T-cell (primary cell): ENCODE measurements at regions not wholly inside any gene's neighbourhood (a gene's known extent, or its start where the extent isn't known, plus 50 kb on each side); places are given as distances from the start of the nearest gene placed in this dataset.

Experiments
- ATAC-seq, 4 experiments: fragments of 200-7000 bp in 3 of 4; fragments of 150-1000 bp in 1 of 4; cut with Tn5 transposase; replicated peaks in 1 of 4; 1 replicate in 3 of 4; 2 replicates in 1 of 4; pipeline ENCODE4 v1.10.0; 2021; ENCODE audit warnings: moderate library complexity in 3 of 4, mild to moderate bottlenecking in 2 of 4, moderate number of reproducible peaks in 1 of 4
- CTCF ChIA-PET, 2 donors: fragments of 300-600 bp; sonication (Branson Sonifier 250); formaldehyde crosslinking; loops; one replicate each; lab custom pipeline; 2022; ENCODE audit warnings: antibody characterized with exemption in 2 of 2; lab: Charles Lee
- POLR2A ChIA-PET, 2 donors: fragments of 300-600 bp; sonication (Branson Sonifier 250); formaldehyde crosslinking; loops; one replicate each; lab custom pipeline; 2022; ENCODE audit warnings: antibody characterized with exemption in 2 of 2; lab: Charles Lee
- DNase-seq, 35 experiments: peaks; one replicate each; pipeline versions ENCODE4 v3.0.0 to v3.0.0-alpha.2; 2013 to 2023
- H3K27ac ChIP-seq: one replicate; pipeline ENCODE4 v1.5.1; 2013; ENCODE audit warnings: low read length
- H3K27me3 ChIP-seq, 2 experiments: replicated peaks in 1 of 2; 1 replicate in 1 of 2; 2 replicates in 1 of 2; pipeline versions ENCODE4 v1.6.1 to v1.7.0; 2013; ENCODE audit warnings: low read length in 1 of 2, mixed read lengths in 1 of 2; ENCODE audit not compliant: control insufficient read depth in 2 of 2, insufficient read depth in 2 of 2; ENCODE audit errors: extremely low read depth in 1 of 2
- H3K36me3 ChIP-seq, 2 donors: 1 replicate in 1 of 2; 2 replicates in 1 of 2; pipeline versions ENCODE4 v1.6.1 to v1.7.0; 2013; ENCODE audit warnings: low read length in 1 of 2; ENCODE audit not compliant: control insufficient read depth in 2 of 2, insufficient read depth in 1 of 2; ENCODE audit errors: extremely low read depth in 1 of 2
- H3K4me1 ChIP-seq, 2 experiments: 1 replicate in 1 of 2; 2 replicates in 1 of 2; pipeline versions ENCODE4 v1.6.1 to v1.7.0; 2013; ENCODE audit warnings: low read length in 2 of 2, mixed read lengths in 1 of 2; ENCODE audit not compliant: insufficient read depth in 2 of 2, control insufficient read depth in 1 of 2; ENCODE audit errors: extremely low read depth in 1 of 2
- H3K4me3 ChIP-seq, 2 donors: 1 replicate in 1 of 2; 2 replicates in 1 of 2; pipeline versions ENCODE4 v1.5.1 to v1.7.0; 2013; ENCODE audit warnings: mild to moderate bottlenecking in 2 of 2, low read length in 1 of 2, moderate library complexity in 1 of 2; ENCODE audit not compliant: control insufficient read depth in 1 of 2; ENCODE audit errors: extremely low read depth in 1 of 2
- H3K9me3 ChIP-seq: 2 replicates; pipeline ENCODE4 v1.7.0; 2013
- H3K27ac Mint-ChIP-seq, 2 donors: one replicate each; pipeline ENCODE4 v1.8.0; 2020 to 2021; ENCODE audit warnings: mild to moderate bottlenecking in 2 of 2, mixed read lengths in 2 of 2
- H3K27me3 Mint-ChIP-seq, 2 donors: one replicate each; pipeline ENCODE4 v1.8.0; 2021 to 2022; ENCODE audit warnings: mixed read lengths in 2 of 2
- H3K36me3 Mint-ChIP-seq: one replicate; pipeline ENCODE4 v1.8.0; 2021; ENCODE audit warnings: mixed read lengths
- H3K4me1 Mint-ChIP-seq, 3 donors: one replicate each; pipeline ENCODE4 v1.8.0; 2020 to 2022; ENCODE audit warnings: mixed read lengths in 3 of 3, mild to moderate bottlenecking in 1 of 3
- H3K4me3 Mint-ChIP-seq, 3 donors: one replicate each; pipeline ENCODE4 v1.8.0; 2020 to 2022; ENCODE audit warnings: mild to moderate bottlenecking in 3 of 3, mixed read lengths in 3 of 3, moderate library complexity in 3 of 3
- H3K9me3 Mint-ChIP-seq, 3 donors: one replicate each; pipeline ENCODE4 v1.8.0; 2020 to 2022; ENCODE audit warnings: mixed read lengths in 3 of 3
- WGBS: methylation state at CpG from one replicate; pipeline ENCODE4 v1.1.5; 2013; ENCODE audit warnings: missing lambda C conversion rate; ENCODE audit not compliant: insufficient coverage; 5-methylcytosine and 5-hydroxymethylcytosine counted together

- WGBS: 77% methylated on average over 2 of the region's 4 CpGs
- peaks cover 0 to 8% of the 10 kb centered on the region in 2 experiments for H3K27me3 ChIP-seq
- Mint-ChIP-seq H3K4me3 (no peak overlapping the region), H3K9me3 (no peaks in the 10 kb centered on the region), H3K4me1 (no peaks in the 10 kb centered on the region), H3K27me3 (peaks cover 19 to 46% of the 10 kb centered on the region in 2 donors), H3K27ac (no peak overlapping the region), H3K36me3 (no peaks in the 10 kb centered on the region)
- no peaks in the 10 kb centered on the region for H3K4me1 ChIP-seq
- H3K9me3 ChIP-seq: no peaks in the 10 kb centered on the region
- DNase-seq (no peak), ATAC-seq (no peak)
- no peaks in the 10 kb centered on the region for H3K36me3 ChIP-seq
- H3K4me3 ChIP-seq: no peak overlapping the region
- no peak overlapping the region for H3K27ac ChIP-seq
- ChIA-PET POLR2A (interaction anchor here in 1 of 2 donors (0.5 kb wide), 1 partner anchor 121 kb away, joined by 3 read pairs; no protein-coding TSS in a partner anchor), CTCF (no interaction called here)
Measured at GRCh38 chr2:173782681-173783080, 182.5 kb downstream of the SP3 start.

- Mint-ChIP-seq H3K27ac (no peak overlapping the region), H3K36me3 (no peaks in the 10 kb centered on the region), H3K9me3 (no peaks in the 10 kb centered on the region), H3K4me3 (no peak overlapping the region), H3K27me3 (peaks cover 19 to 46% of the 10 kb centered on the region in 2 donors), H3K4me1 (no peaks in the 10 kb centered on the region)
- Histone ChIP-seq H3K4me1 (no peaks in the 10 kb centered on the region), H3K4me3 (no peak overlapping the region), H3K27ac (no peak overlapping the region), H3K27me3 (peaks cover 0 to 8% of the 10 kb centered on the region in 2 experiments), H3K9me3 (no peaks in the 10 kb centered on the region), H3K36me3 (no peaks in the 10 kb centered on the region)
- DNase-seq: no peak
- 60% methylated on average over 1 of the region's 4 CpGs for WGBS
- ChIA-PET CTCF (no interaction called here), POLR2A (interaction anchor here in 1 of 2 donors (0.5 to 0.6 kb wide), 2 partner anchors 121 to 331 kb away, joined by 3 to 8 read pairs; no protein-coding TSS in a partner anchor)
- ATAC-seq: no peak
Measured at GRCh38 chr2:173783382-173783781, 181.8 kb downstream of the SP3 start.

GRCh38 chr2:173785813-173786212 lies 179.4 kb downstream of the SP3 start:
- H3K4me1 ChIP-seq: no peaks in the 10 kb centered on the region
- H3K4me3 ChIP-seq: no peak overlapping the region
- ATAC-seq: no peak
- ChIA-PET CTCF (no interaction called here), POLR2A (no interaction called here)
- Mint-ChIP-seq H3K27ac (no peak overlapping the region), H3K36me3 (no peaks in the 10 kb centered on the region), H3K4me1 (no peaks in the 10 kb centered on the region), H3K9me3 (no peaks in the 10 kb centered on the region), H3K4me3 (no peak overlapping the region), H3K27me3 (peaks cover 19 to 40% of the 10 kb centered on the region in 2 donors)
- H3K36me3 ChIP-seq: no peaks in the 10 kb centered on the region
- DNase-seq: no peak
- H3K9me3 ChIP-seq: no peaks in the 10 kb centered on the region
- no peak overlapping the region for H3K27ac ChIP-seq
- H3K27me3 ChIP-seq: peaks cover 0 to 11% of the 10 kb centered on the region in 2 experiments
- no CpG with 5 or more reads among the region's 3 CpGs for WGBS

GRCh38 chr2:173791502-173791901 lies 173.7 kb downstream of the SP3 start:
- peaks cover 22 to 26% of the 10 kb centered on the region in 2 donors for H3K27me3 Mint-ChIP-seq
- CTCF ChIA-PET: no interaction called here

GRCh38 chr2:173792166-173792565 lies 173.0 kb downstream of the SP3 start:
- H3K27ac ChIP-seq: no peak overlapping the region
- H3K4me1 ChIP-seq: no peaks in the 10 kb centered on the region
- no peak overlapping the region for H3K4me3 ChIP-seq
- no peaks in the 10 kb centered on the region for H3K9me3 ChIP-seq
- no peak overlapping the region for H3K27ac Mint-ChIP-seq
- H3K4me1 Mint-ChIP-seq: no peaks in the 10 kb centered on the region
- ATAC-seq (no peak), DNase-seq (no peak)
- ChIA-PET POLR2A (interaction anchor here in 1 of 2 donors (0.6 kb wide), 1 partner anchor 549 kb away, joined by 3 read pairs; no protein-coding TSS in a partner anchor), CTCF (no interaction called here)
- no peaks in the 10 kb centered on the region for H3K9me3 Mint-ChIP-seq
- peaks cover 22 to 26% of the 10 kb centered on the region in 2 donors for H3K27me3 Mint-ChIP-seq
- no peaks in the 10 kb centered on the region for H3K36me3 ChIP-seq
- 92% methylated on average over 4 of the region's 7 CpGs for WGBS
- no peaks in the 10 kb centered on the region for H3K36me3 Mint-ChIP-seq
- peaks cover 0 to 6% of the 10 kb centered on the region in 2 experiments for H3K27me3 ChIP-seq
- H3K4me3 Mint-ChIP-seq: no peak overlapping the region

More at GRCh38 chr2:173791502-173791901, 173.7 kb downstream of the SP3 start:
- Histone ChIP-seq H3K4me3 (no peak overlapping the region), H3K4me1 (no peaks in the 10 kb centered on the region), H3K27me3 (peaks cover 0 to 6% of the 10 kb centered on the region in 2 experiments), H3K27ac (no peak overlapping the region), H3K9me3 (no peaks in the 10 kb centered on the region), H3K36me3 (no peaks in the 10 kb centered on the region)
- no peak overlapping the region for H3K4me3 Mint-ChIP-seq
- ATAC-seq: no peak
- no peaks in the 10 kb centered on the region for H3K36me3 Mint-ChIP-seq
- no peaks in the 10 kb centered on the region for H3K9me3 Mint-ChIP-seq
- DNase-seq: no peak
- no peak overlapping the region for H3K27ac Mint-ChIP-seq
- 62% methylated on average over 7 of the region's 7 CpGs for WGBS
- POLR2A ChIA-PET: no interaction called here
- H3K4me1 Mint-ChIP-seq: no peaks in the 10 kb centered on the region

- H3K4me1 Mint-ChIP-seq: no peaks in the 10 kb centered on the region
- H3K4me3 Mint-ChIP-seq: no peak overlapping the region
- Histone ChIP-seq H3K4me3 (no peak overlapping the region), H3K9me3 (no peaks in the 10 kb centered on the region), H3K36me3 (no peaks in the 10 kb centered on the region), H3K4me1 (no peaks in the 10 kb centered on the region), H3K27me3 (peaks cover 0 to 6% of the 10 kb centered on the region in 2 experiments), H3K27ac (no peak overlapping the region)
- POLR2A ChIA-PET: interaction anchor here in 1 of 2 donors (0.6 kb wide), 1 partner anchor 549 kb away, joined by 3 read pairs; no protein-coding TSS in a partner anchor
- ATAC-seq: no peak
- peaks cover 22 to 23% of the 10 kb centered on the region in 2 donors for H3K27me3 Mint-ChIP-seq
- no peaks in the 10 kb centered on the region for H3K9me3 Mint-ChIP-seq
- DNase-seq: no peak
- WGBS: 86% methylated on average over 1 of the region's 3 CpGs
- no peak overlapping the region for H3K27ac Mint-ChIP-seq
- CTCF ChIA-PET: no interaction called here
- H3K36me3 Mint-ChIP-seq: no peaks in the 10 kb centered on the region
Measured at GRCh38 chr2:173792741-173793140, 172.4 kb downstream of the SP3 start.
